GM12864 (cell line): ENCODE measurements at regions not wholly inside any gene's neighbourhood (a gene's known extent, or its start where the extent isn't known, plus 50 kb on each side); places are given as distances from the start of the nearest gene placed in this dataset.
"Not testable (repeated sequence)": the region's sequence is repeated elsewhere in the genome, so short reads cannot be mapped to it uniquely, and the experiment has no call there.

ENCODE experiments used
- DNase-seq: peaks from one replicate; pipeline ENCODE4 v3.0.0-alpha.2; 2011; ENCODE audit warnings: low read depth
- H3K4me3 ChIP-seq: 2 replicates; pipeline ENCODE4 v1.5.1; 2011; ENCODE audit warnings: mild to moderate bottlenecking, low read depth, low read length, control low read depth
- TF ChIP-seq, protein P1 (sequence below): IDR thresholded peaks from 2 replicates; pipeline ENCODE4 v1.5.1; 2011; ENCODE audit warnings: low read depth, mild to moderate bottlenecking, moderate library complexity, low read length, control low read depth, inconsistent platforms; ENCODE audit errors: missing control alignments

DNA sequence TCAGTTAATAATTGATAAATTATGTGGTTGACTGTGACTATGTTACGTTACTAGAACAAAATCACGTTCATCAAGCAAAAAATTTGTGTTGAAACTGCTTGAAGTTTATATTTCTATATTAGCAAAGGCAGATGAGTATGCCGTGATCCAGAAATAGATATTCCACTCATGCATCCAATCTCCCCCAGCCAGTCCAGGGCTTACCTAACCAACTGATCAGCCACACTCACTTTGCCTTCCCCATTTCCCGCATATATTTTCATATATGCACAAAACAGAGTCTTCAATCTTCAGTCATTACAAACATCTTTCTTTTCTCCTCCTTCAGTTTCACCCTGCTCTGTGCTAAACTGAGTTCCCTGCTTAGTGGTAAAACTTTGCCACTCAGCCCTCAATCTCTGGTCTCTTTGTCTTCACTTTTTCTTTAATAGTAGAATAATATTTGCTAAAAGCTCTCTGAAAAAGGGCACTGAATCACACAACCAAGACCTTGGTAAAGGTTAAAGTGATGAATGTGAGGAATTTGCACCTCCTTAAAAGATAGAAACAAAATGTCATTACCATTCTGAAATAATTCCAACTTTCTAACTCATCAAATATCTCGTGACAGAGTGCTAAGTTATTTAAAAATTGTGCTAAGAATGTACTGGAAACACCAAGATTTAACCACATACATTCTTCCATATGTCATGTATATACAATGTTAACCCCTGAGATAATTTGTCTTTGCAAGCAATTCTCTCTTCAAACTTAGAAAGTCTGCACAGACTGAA lies 893.2 kb upstream of the CRIM1 start:
- H3K4me3 ChIP-seq: no peak overlapping the region
- TF ChIP-seq, protein P1, sequence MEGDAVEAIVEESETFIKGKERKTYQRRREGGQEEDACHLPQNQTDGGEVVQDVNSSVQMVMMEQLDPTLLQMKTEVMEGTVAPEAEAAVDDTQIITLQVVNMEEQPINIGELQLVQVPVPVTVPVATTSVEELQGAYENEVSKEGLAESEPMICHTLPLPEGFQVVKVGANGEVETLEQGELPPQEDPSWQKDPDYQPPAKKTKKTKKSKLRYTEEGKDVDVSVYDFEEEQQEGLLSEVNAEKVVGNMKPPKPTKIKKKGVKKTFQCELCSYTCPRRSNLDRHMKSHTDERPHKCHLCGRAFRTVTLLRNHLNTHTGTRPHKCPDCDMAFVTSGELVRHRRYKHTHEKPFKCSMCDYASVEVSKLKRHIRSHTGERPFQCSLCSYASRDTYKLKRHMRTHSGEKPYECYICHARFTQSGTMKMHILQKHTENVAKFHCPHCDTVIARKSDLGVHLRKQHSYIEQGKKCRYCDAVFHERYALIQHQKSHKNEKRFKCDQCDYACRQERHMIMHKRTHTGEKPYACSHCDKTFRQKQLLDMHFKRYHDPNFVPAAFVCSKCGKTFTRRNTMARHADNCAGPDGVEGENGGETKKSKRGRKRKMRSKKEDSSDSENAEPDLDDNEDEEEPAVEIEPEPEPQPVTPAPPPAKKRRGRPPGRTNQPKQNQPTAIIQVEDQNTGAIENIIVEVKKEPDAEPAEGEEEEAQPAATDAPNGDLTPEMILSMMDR: no peak
- no peak for DNase-seq

GRCh38 chr2:35461406-35461805 lies 894.2 kb upstream of the CRIM1 start:
- TF ChIP-seq, protein P1: no peak
- no peak overlapping the region for H3K4me3 ChIP-seq
- no peak for DNase-seq

GRCh38 chr2:35454966-35455638 lies 900.5 kb upstream of the CRIM1 start:
- DNase-seq: no peak
- no peak overlapping the region for H3K4me3 ChIP-seq
- TF ChIP-seq, protein P1: peak; percentile 26

- TF ChIP-seq, protein P1: no peak
- no peak overlapping the region for H3K4me3 ChIP-seq
- no peak for DNase-seq
Observed at GRCh38 chr2:35447821-35448220, 907.8 kb upstream of the CRIM1 start.

DNA sequence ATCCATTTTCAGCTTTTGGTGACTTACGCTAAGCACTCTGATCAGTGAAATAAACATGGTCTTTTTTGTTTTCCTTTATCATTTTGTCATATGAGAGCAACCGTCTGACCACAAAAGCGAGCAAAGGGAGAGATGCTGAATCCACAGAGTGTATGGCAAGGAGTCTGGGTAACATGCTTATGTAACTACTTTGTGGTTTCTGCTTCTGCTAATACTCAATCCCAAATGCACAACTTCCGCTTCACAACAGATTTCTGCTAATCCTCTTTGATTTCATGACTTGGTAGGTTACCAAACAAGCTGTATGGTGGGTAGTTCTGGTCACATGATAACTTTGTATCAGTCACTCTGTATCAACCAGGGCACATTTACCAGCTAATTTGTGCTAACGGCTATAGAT lies 908.4 kb upstream of the CRIM1 start:
- TF ChIP-seq, protein P1: no peak
- DNase-seq: no peak
- no peak overlapping the region for H3K4me3 ChIP-seq

DNA sequence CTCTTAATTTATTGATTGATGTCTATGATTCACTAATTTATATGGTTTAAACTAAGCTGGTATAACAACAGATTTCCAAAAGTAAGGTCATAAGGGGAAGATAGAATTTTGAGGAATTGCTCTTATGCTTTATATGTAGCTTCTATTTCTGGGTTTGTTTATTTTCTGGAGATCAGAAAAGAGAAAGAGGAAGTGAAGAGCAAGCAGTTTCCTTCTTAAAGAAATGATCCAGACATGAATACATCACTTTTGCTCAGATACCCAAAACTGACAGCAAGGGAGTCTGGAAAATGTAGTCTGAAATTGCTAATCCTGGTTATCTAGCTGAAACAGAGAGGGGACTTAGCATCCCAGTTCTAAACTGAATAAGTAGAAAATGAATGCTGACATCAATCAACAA lies 912.5 kb upstream of the CRIM1 start:
- no peak for DNase-seq
- H3K4me3 ChIP-seq: no peak overlapping the region
- TF ChIP-seq, protein P1: no peak

DNA sequence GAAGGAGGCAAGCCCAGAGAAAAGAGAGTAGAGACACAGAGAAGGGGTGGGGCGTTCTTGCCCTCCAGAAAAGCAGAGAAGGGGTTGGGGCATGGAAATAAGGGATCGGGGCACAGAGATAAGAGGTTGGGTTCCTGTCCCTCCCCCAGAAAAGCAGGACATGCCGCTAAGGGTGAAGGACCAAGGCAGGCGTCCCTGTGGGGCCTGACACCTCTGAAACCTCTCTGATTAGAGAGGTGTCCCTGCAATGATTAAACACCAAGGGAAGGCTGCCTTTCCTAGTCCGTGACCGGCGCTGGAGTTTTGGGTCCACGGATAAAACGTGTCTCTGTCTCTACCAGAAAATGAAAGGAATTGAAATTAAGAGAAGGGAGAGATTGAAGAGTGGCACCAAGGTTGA lies 914.0 kb upstream of the CRIM1 start:
- DNase-seq, H3K4me3 ChIP-seq: not testable (repeated sequence)

GRCh38 chr2:35440308-35440707 lies 915.3 kb upstream of the CRIM1 start:
- DNase-seq, H3K4me3 ChIP-seq: not testable (repeated sequence)

DNA sequence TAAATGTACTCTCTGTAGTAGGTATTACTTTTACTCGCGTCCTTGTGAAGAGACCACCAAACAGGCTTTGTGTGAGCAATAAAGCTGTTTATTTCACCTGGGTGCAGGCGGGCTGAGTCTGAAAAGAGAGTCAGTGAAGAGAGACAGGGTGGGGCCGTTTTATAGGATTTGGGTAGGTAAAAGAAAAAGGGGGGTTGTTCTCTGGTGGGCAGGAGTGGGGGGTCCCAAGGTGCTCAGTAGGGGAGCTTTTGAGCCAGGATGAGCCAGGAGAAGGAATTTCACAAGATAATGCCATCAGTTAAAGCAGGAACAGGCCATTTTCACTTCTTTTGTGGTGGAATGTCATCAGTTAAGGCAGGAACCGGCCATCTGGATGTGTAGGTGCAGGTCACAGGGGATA lies 918.7 kb upstream of the CRIM1 start:
- H3K4me3 ChIP-seq, DNase-seq: not testable (repeated sequence)
